ENCODE measurements at regions not wholly inside any gene's neighbourhood (a gene's known extent, or its start where the extent isn't known, plus 50 kb on each side); places are given as distances from the start of the nearest gene placed in this dataset.

- no peaks in the 10 kb centered on the region for H3K36me3 ChIP-seq (ENCODE audit: control insufficient read depth, insufficient read depth, low read length, severe bottlenecking)
- no peak overlapping the region for H3K4me3 ChIP-seq (ENCODE audit: low read length)
- H3K9me3 ChIP-seq (ENCODE audit: control insufficient read depth, low read length): no peaks in the 10 kb centered on the region
- DNase-seq (ENCODE audit: low read depth): no peak
- no peaks in the 10 kb centered on the region for H3K4me1 ChIP-seq (ENCODE audit: control insufficient read depth, insufficient read depth, low read length)
- H3K27me3 ChIP-seq (replicated peaks; ENCODE audit: control insufficient read depth, insufficient read depth, low read length): no peaks in the 10 kb centered on the region
- no peak overlapping the region for H3K9ac ChIP-seq (ENCODE audit: low read length)
Measured at GRCh38 chr5:2288968-2289367, 406.2 kb upstream of the IRX4 start.

GRCh38 chr5:2288466-2288865 lies 405.7 kb upstream of the IRX4 start:
- no peak for DNase-seq (ENCODE audit: low read depth)
- Histone ChIP-seq H3K4me1 (ENCODE audit: control insufficient read depth, insufficient read depth, low read length) (no peaks in the 10 kb centered on the region), H3K4me3 (ENCODE audit: low read length) (no peak overlapping the region), H3K27me3 (replicated peaks; ENCODE audit: control insufficient read depth, insufficient read depth, low read length) (no peaks in the 10 kb centered on the region), H3K9me3 (ENCODE audit: control insufficient read depth, low read length) (no peaks in the 10 kb centered on the region), H3K9ac (ENCODE audit: low read length) (no peak overlapping the region), H3K36me3 (ENCODE audit: control insufficient read depth, insufficient read depth, low read length, severe bottlenecking) (no peaks in the 10 kb centered on the region)

- Histone ChIP-seq H3K9ac (ENCODE audit: low read length) (no peak overlapping the region), H3K27me3 (replicated peaks; ENCODE audit: control insufficient read depth, insufficient read depth, low read length) (no peaks in the 10 kb centered on the region), H3K9me3 (ENCODE audit: control insufficient read depth, low read length) (no peaks in the 10 kb centered on the region), H3K4me3 (ENCODE audit: low read length) (no peak overlapping the region), H3K36me3 (ENCODE audit: control insufficient read depth, insufficient read depth, low read length, severe bottlenecking) (no peaks in the 10 kb centered on the region), H3K4me1 (ENCODE audit: control insufficient read depth, insufficient read depth, low read length) (no peaks in the 10 kb centered on the region)
- DNase-seq (ENCODE audit: low read depth): no peak
Measured at GRCh38 chr5:2286250-2286649, 403.5 kb upstream of the IRX4 start.

- DNase-seq (ENCODE audit: low read depth): no peak
- Histone ChIP-seq H3K27me3 (replicated peaks; ENCODE audit: control insufficient read depth, insufficient read depth, low read length) (no peaks in the 10 kb centered on the region), H3K4me1 (ENCODE audit: control insufficient read depth, insufficient read depth, low read length) (no peaks in the 10 kb centered on the region), H3K9me3 (ENCODE audit: control insufficient read depth, low read length) (no peaks in the 10 kb centered on the region), H3K9ac (ENCODE audit: low read length) (no peak overlapping the region), H3K4me3 (ENCODE audit: low read length) (no peak overlapping the region), H3K36me3 (ENCODE audit: control insufficient read depth, insufficient read depth, low read length, severe bottlenecking) (no peaks in the 10 kb centered on the region)
Measured at GRCh38 chr5:2284678-2285077, 402.0 kb upstream of the IRX4 start.

GRCh38 chr5:2283481-2284045 lies 400.8 kb upstream of the IRX4 start:
- H3K9ac ChIP-seq (ENCODE audit: low read length): no peak overlapping the region
- no peaks in the 10 kb centered on the region for H3K4me1 ChIP-seq (ENCODE audit: control insufficient read depth, insufficient read depth, low read length)
- no peaks in the 10 kb centered on the region for H3K36me3 ChIP-seq (ENCODE audit: control insufficient read depth, insufficient read depth, low read length, severe bottlenecking)
- H3K9me3 ChIP-seq (ENCODE audit: control insufficient read depth, low read length): no peaks in the 10 kb centered on the region
- DNase-seq (ENCODE audit: low read depth): no peak
- no peak overlapping the region for H3K4me3 ChIP-seq (ENCODE audit: low read length)
- no peaks in the 10 kb centered on the region for H3K27me3 ChIP-seq (replicated peaks; ENCODE audit: control insufficient read depth, insufficient read depth, low read length)

GRCh38 chr5:2282893-2283292 lies 400.2 kb upstream of the IRX4 start:
- Histone ChIP-seq H3K4me1 (ENCODE audit: control insufficient read depth, insufficient read depth, low read length) (no peaks in the 10 kb centered on the region), H3K36me3 (ENCODE audit: control insufficient read depth, insufficient read depth, low read length, severe bottlenecking) (no peaks in the 10 kb centered on the region), H3K9me3 (ENCODE audit: control insufficient read depth, low read length) (no peaks in the 10 kb centered on the region), H3K27me3 (replicated peaks; ENCODE audit: control insufficient read depth, insufficient read depth, low read length) (no peaks in the 10 kb centered on the region), H3K9ac (ENCODE audit: low read length) (no peak overlapping the region), H3K4me3 (ENCODE audit: low read length) (no peak overlapping the region)
- no peak for DNase-seq (ENCODE audit: low read depth)

- Histone ChIP-seq H3K4me3 (ENCODE audit: low read length) (no peak overlapping the region), H3K9ac (ENCODE audit: low read length) (no peak overlapping the region), H3K9me3 (ENCODE audit: control insufficient read depth, low read length) (no peaks in the 10 kb centered on the region), H3K36me3 (ENCODE audit: control insufficient read depth, insufficient read depth, low read length, severe bottlenecking) (no peaks in the 10 kb centered on the region), H3K27me3 (replicated peaks; ENCODE audit: control insufficient read depth, insufficient read depth, low read length) (no peaks in the 10 kb centered on the region), H3K4me1 (ENCODE audit: control insufficient read depth, insufficient read depth, low read length) (no peaks in the 10 kb centered on the region)
- no peak for DNase-seq (ENCODE audit: low read depth)
Measured at GRCh38 chr5:2282034-2282690, 399.4 kb upstream of the IRX4 start.

GRCh38 chr5:2281446-2281845 lies 398.7 kb upstream of the IRX4 start:
- Histone ChIP-seq H3K27me3 (replicated peaks; ENCODE audit: control insufficient read depth, insufficient read depth, low read length) (no peaks in the 10 kb centered on the region), H3K9ac (ENCODE audit: low read length) (no peak overlapping the region), H3K36me3 (ENCODE audit: control insufficient read depth, insufficient read depth, low read length, severe bottlenecking) (no peaks in the 10 kb centered on the region), H3K4me3 (ENCODE audit: low read length) (no peak overlapping the region), H3K9me3 (ENCODE audit: control insufficient read depth, low read length) (no peaks in the 10 kb centered on the region), H3K4me1 (ENCODE audit: control insufficient read depth, insufficient read depth, low read length) (no peaks in the 10 kb centered on the region)
- no peak for DNase-seq (ENCODE audit: low read depth)

GRCh38 chr5:2280318-2280717 lies 397.6 kb upstream of the IRX4 start:
- H3K9me3 ChIP-seq (ENCODE audit: control insufficient read depth, low read length): no peaks in the 10 kb centered on the region
- no peak overlapping the region for H3K9ac ChIP-seq (ENCODE audit: low read length)
- H3K27me3 ChIP-seq (replicated peaks; ENCODE audit: control insufficient read depth, insufficient read depth, low read length): no peaks in the 10 kb centered on the region
- DNase-seq (ENCODE audit: low read depth): no peak
- no peaks in the 10 kb centered on the region for H3K4me1 ChIP-seq (ENCODE audit: control insufficient read depth, insufficient read depth, low read length)
- no peaks in the 10 kb centered on the region for H3K36me3 ChIP-seq (ENCODE audit: control insufficient read depth, insufficient read depth, low read length, severe bottlenecking)
- no peak overlapping the region for H3K4me3 ChIP-seq (ENCODE audit: low read length)

GRCh38 chr5:2278825-2279456 lies 396.2 kb upstream of the IRX4 start:
- no peaks in the 10 kb centered on the region for H3K9me3 ChIP-seq (ENCODE audit: control insufficient read depth, low read length)
- H3K9ac ChIP-seq (ENCODE audit: low read length): no peak overlapping the region
- H3K4me3 ChIP-seq (ENCODE audit: low read length): no peak overlapping the region
- no peaks in the 10 kb centered on the region for H3K36me3 ChIP-seq (ENCODE audit: control insufficient read depth, insufficient read depth, low read length, severe bottlenecking)
- no peaks in the 10 kb centered on the region for H3K4me1 ChIP-seq (ENCODE audit: control insufficient read depth, insufficient read depth, low read length)
- H3K27me3 ChIP-seq (replicated peaks; ENCODE audit: control insufficient read depth, insufficient read depth, low read length): no peaks in the 10 kb centered on the region
- DNase-seq (ENCODE audit: low read depth): no peak

GRCh38 chr5:2277886-2278285 lies 395.2 kb upstream of the IRX4 start:
- Histone ChIP-seq H3K36me3 (ENCODE audit: control insufficient read depth, insufficient read depth, low read length, severe bottlenecking) (no peaks in the 10 kb centered on the region), H3K27me3 (replicated peaks; ENCODE audit: control insufficient read depth, insufficient read depth, low read length) (no peaks in the 10 kb centered on the region), H3K9me3 (ENCODE audit: control insufficient read depth, low read length) (no peaks in the 10 kb centered on the region), H3K4me1 (ENCODE audit: control insufficient read depth, insufficient read depth, low read length) (no peaks in the 10 kb centered on the region), H3K4me3 (ENCODE audit: low read length) (no peak overlapping the region), H3K9ac (ENCODE audit: low read length) (no peak overlapping the region)
- no peak for DNase-seq (ENCODE audit: low read depth)

All from adipocyte (in vitro differentiated cells).